Astrocyte (in vitro differentiated cells and primary cell): ENCODE measurements at regions not wholly inside any gene's neighbourhood (a gene's known extent, or its start where the extent isn't known, plus 50 kb on each side); places are given as distances from the start of the nearest gene placed in this dataset.

Experiments used
- EZH2 ChIP-seq: IDR thresholded peaks from 2 replicates; pipeline ENCODE4 v1.6.1; 2012; ENCODE audit warnings: mild to moderate bottlenecking, low read length, inconsistent platforms; ENCODE audit not compliant: insufficient read depth
- TF ChIP-seq, protein P1 (sequence below): IDR thresholded peaks from 2 replicates; pipeline ENCODE4 v1.5.1; 2011; ENCODE audit warnings: low read depth, mild to moderate bottlenecking, inconsistent platforms, low read length, moderate library complexity; ENCODE audit not compliant: insufficient read depth

GRCh38 chr3:110236976-110237610 is 834.5 kb upstream of the NECTIN3 start:
- TF ChIP-seq, protein P1, sequence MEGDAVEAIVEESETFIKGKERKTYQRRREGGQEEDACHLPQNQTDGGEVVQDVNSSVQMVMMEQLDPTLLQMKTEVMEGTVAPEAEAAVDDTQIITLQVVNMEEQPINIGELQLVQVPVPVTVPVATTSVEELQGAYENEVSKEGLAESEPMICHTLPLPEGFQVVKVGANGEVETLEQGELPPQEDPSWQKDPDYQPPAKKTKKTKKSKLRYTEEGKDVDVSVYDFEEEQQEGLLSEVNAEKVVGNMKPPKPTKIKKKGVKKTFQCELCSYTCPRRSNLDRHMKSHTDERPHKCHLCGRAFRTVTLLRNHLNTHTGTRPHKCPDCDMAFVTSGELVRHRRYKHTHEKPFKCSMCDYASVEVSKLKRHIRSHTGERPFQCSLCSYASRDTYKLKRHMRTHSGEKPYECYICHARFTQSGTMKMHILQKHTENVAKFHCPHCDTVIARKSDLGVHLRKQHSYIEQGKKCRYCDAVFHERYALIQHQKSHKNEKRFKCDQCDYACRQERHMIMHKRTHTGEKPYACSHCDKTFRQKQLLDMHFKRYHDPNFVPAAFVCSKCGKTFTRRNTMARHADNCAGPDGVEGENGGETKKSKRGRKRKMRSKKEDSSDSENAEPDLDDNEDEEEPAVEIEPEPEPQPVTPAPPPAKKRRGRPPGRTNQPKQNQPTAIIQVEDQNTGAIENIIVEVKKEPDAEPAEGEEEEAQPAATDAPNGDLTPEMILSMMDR, result no peak
- TF ChIP-seq EZH2, result no peak
